GM21447 (cell line): ENCODE measurements at regions not wholly inside any gene's neighbourhood (a gene's known extent, or its start where the extent isn't known, plus 50 kb on each side); places are given as distances from the start of the nearest gene placed in this dataset.

ENCODE experiments used
- ATAC-seq: cut with Tn5 transposase; IDR thresholded peaks from one replicate; pipeline ENCODE4 v1.9.1; 2021; ENCODE audit not compliant: unreplicated experiment

- ATAC-seq, result peak; percentile 5
Observed at GRCh38 chr9:110047232-110047954, 160.6 kb downstream of the C9orf152 start.

- peak; percentile 34 for ATAC-seq
Observed at GRCh38 chr9:110047955-110048402, 160.0 kb downstream of the C9orf152 start.

GRCh38 chr9:110048403-110048975 lies 159.5 kb downstream of the C9orf152 start:
- peak; percentile 56 for ATAC-seq

- peak; percentile 14 for ATAC-seq
Observed at GRCh38 chr9:110048976-110049698, 158.8 kb downstream of the C9orf152 start.

GRCh38 chr9:110049699-110050450 lies 158.1 kb downstream of the C9orf152 start:
- peak; percentile 26 for ATAC-seq

- peak; percentile 47 for ATAC-seq
Observed at GRCh38 chr9:110050925-110051355, 157.0 kb downstream of the C9orf152 start.

GRCh38 chr9:110056062-110056461 lies 151.9 kb downstream of the C9orf152 start:
- ATAC-seq, result no peak

- no peak for ATAC-seq
Observed at GRCh38 chr9:110058304-110058953, 149.5 kb downstream of the C9orf152 start.

GRCh38 chr9:110059461-110059860 lies 148.5 kb downstream of the C9orf152 start:
- no peak for ATAC-seq

- ATAC-seq, result peak; percentile 42
Observed at GRCh38 chr9:110064803-110065202, 143.2 kb downstream of the C9orf152 start.

- ATAC-seq, result peak; percentile 88
Observed at GRCh38 chr9:110065532-110065931, 142.4 kb downstream of the C9orf152 start.

GRCh38 chr9:110066929-110067716 lies 140.8 kb downstream of the C9orf152 start:
- no peak for ATAC-seq

GRCh38 chr9:110068212-110068611 lies 139.7 kb downstream of the C9orf152 start:
- no peak for ATAC-seq

GRCh38 chr9:110069326-110070248 lies 138.4 kb downstream of the C9orf152 start:
- no peak for ATAC-seq

- no peak for ATAC-seq
Observed at GRCh38 chr9:110072597-110073355, 135.2 kb downstream of the C9orf152 start.

- no peak for ATAC-seq
Observed at GRCh38 chr9:110073356-110073905, 134.5 kb downstream of the C9orf152 start.

- ATAC-seq, result no peak
Observed at GRCh38 chr9:110076894-110077725, 130.8 kb downstream of the C9orf152 start.
